GM11168 (cell line): ENCODE measurements at regions not wholly inside any gene's neighbourhood (a gene's known extent, or its start where the extent isn't known, plus 50 kb on each side); places are given as distances from the start of the nearest gene placed in this dataset.
"Not testable (repeated sequence)": the region's sequence is repeated elsewhere in the genome, so short reads cannot be mapped to it uniquely, and the experiment has no call there.

ENCODE experiments used
- in situ Hi-C: fragments of 300-500 bp; cut with MboI; formaldehyde crosslinking; loops from one replicate; pipeline ENCODE4 v1.12.0; 2022; ENCODE audit warnings: low sequenced_read_pairs; ENCODE audit not compliant: unreplicated experiment

DNA sequence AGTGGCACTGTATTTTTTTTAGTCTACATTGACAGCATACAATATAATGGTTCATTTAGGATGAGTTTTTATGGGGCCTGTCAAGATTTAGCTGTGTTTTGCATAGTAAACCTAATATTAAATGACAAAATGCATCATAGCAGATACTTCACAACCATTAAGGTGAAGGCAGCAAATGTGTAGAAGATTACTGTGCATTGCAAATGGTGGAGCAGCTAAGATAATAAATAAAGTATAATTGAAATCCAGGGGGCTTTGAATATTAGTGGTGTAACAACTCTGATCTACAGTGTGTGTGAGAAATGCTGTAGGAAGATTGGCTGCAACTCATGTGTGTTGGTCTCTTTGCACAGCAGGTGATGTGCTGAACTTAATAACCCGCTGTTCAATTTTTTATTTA is 801.9 kb upstream of the CITED2 start:
- in situ Hi-C loops: no loop called here

DNA sequence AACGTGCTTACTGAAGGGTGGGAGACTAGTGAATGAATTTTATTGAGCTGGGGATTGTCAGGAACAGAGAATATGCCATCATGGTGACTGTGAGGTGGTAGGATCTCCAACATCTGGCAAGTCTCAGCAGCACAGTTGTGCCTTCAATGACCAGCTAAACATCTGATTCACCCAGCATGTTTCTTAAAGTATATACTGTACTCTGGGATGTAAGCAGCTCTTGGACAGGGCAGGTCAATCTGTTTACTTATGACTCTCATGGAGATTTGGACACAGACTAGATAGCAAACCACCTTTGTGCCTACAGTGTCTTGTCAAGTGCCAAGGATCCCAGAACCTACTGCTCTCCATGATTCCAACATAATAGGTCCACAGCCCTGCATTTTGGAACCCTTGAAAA is 801.0 kb upstream of the CITED2 start:
- in situ Hi-C loops: no loop called here

DNA sequence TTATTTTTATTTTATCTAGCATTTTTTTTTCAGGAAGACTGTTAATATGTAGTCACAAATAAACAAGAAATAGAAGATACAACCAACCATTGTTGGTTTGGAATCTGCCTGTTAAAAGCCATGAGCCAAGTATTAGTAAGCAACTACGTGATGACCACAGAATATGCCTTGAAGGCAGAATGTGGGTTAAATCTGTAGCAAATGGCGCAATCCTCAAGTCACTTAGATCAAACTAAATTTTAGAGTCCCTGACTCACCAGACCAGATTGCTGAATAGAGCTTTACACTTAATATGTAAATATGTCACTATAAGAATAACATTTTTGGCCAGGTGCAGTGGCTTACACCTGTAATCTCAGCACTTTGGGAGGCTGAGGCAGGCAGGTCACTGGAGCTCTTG is 800.1 kb upstream of the CITED2 start:
- in situ Hi-C loops: no loop called here

DNA sequence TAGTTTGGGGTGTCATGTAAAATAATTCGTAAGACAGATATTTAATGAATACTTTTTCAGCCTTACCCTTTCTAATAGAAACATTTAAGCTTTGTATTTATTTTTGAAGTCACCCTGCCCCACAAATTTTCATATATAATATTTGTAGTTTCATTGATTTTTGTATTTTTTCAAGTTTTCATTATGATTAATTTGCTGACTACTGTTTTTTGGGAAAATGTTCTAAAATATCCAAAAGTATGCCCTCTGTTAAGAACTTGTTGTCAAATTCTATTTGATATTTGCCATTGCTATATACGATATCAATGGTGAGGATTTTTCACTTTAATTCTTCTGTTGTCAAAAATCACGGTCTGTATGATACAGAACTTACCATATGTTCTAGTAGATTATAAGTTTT is 793.9 kb upstream of the CITED2 start:
- in situ Hi-C loops: no loop called here

- in situ Hi-C loops: no loop called here
These were observed 786.5 kb upstream of the CITED2 start for GRCh38 chr6:140160909-140161308.

- in situ Hi-C loops: no loop called here
These were observed 786.0 kb upstream of the CITED2 start for GRCh38 chr6:140160494-140160893.

- in situ Hi-C loops: no loop called here
These were observed 781.7 kb upstream of the CITED2 start for GRCh38 chr6:140156131-140156530.

- in situ Hi-C loops: no loop called here
These were observed 781.1 kb upstream of the CITED2 start for GRCh38 chr6:140155451-140156126.

DNA sequence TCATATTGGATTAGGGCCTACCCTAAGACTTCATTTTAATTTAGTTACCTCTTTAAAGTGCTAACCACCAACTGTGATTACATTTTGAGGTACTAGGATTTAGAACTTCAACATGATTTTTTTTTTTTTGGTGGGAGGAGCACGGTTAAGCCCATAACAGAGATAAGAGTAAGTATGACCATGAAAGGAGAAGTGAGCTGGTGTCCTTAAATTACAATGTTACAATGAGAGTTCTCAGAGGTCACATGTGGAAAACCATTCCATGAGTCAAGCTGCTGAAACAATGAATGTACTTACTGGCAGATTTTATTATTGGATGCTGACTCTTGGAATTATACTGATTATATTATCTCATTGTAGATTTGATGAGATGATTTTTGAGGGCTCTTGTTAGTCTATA is 779.3 kb upstream of the CITED2 start:
- in situ Hi-C loops: no loop called here

- in situ Hi-C loops: not testable (repeated sequence)
These were observed 773.7 kb upstream of the CITED2 start for GRCh38 chr6:140147825-140148814.

DNA sequence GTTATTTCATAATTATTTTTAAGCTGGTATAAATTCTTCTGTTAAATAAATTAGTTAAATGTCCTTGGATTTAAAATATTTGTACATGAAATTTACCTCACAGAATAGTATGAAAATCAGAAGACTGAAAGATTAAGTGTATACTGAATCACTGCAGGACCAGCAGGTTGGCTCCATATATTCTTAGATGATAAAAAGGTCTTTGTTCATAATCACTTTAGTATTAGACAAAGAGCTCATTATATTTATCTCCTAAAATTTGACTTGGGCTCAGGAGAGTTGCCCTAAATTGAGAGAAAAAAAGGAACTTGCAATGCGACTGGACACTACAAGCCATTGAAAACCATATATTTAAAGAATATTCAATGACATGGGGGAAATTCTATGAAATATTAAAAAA is 766.4 kb upstream of the CITED2 start:
- in situ Hi-C loops: no loop called here

DNA sequence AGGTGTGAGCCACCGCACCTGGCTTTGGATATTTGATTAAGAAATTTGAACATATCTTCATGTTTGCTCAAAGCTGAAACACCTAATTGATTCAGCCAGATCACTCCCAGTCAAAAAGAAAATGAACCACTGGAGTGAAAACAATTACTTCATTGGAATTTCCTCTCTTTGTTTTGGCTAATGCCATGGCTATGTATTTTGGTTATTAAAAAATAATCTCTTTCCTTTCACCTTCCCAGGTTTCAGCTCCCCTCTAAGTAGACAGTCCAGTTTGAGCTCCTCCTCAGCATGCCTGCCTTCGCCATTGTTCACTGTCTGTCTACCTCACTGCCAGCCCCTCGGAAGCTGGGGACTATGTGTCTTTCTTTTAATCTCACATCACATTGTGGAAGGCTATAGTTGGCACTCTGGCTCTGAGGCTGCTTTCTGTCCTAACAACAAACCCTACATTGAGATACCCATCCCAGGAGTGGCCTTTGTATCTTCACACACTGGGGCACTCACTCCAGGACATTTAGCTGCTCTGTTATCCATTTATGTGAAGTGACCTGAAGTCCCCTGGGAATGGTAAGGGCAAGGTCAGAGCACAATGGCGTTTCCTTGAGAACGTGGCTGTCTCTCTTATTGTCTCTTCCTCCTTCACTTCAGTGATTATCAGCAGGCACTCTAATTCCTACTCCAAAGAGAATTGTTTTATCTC is 764.0 kb upstream of the CITED2 start:
- in situ Hi-C loops: no loop called here

DNA sequence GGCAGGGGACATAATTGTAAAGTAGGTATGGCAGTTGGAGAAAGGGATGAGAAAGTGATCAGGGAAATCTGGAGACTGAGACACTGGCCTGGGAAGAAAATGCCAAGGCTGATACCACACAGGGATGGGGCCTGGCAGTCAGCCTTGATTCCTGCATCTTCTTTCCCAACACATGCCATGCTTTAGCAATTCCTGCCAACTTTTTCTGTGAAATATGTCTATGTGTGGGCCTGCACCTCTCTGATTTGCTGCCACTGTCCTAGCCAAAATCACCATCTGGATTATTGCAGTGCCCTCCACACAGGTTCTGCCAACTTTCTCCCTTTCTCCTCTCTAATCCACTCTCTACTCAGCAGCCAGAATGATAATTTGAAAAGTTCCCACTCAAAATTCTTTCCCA is 759.8 kb upstream of the CITED2 start:
- in situ Hi-C loops: no loop called here

GRCh38 chr6:140130074-140130473 is 755.6 kb upstream of the CITED2 start:
- in situ Hi-C loops: no loop called here

DNA sequence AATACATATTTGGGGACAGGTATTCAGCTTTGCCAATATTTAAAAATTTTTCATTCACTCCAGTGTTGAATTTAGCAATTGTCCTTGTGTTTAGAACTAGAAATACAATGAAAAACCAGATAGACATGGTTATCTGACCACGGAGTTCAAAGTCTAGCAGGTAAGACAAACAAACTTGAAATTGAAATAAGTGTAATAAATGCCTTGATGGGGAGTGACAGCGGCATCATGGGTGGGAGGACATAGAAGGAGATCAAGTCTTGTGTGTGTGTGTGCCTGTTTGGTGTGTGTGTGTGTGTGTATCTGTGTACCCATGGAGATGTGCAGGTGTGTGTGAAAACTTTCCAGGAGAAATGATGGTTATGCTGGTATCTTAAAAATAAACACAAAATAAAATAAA is 750.0 kb upstream of the CITED2 start:
- in situ Hi-C loops: no loop called here

GRCh38 chr6:140108167-140108566 is 733.7 kb upstream of the CITED2 start:
- in situ Hi-C loops: no loop called here

DNA sequence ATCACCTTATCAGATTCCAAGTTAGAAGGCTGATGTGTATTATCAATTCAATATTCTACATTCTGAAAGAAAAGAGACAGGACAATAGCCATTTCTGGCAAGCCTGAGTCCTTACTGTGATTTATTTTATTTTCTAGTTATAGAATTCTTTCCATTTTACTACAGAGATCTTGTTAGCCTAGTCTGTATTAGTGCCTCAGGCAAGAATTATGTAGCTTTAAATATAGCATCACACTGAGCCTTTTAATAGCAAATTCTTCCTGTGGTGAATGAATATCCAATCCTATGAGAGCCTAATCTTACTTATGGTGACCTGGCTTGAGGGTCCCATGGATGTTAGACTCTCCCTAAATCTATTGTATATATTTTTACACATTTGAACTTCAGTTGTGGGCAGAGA is 732.8 kb upstream of the CITED2 start:
- in situ Hi-C loops: no loop called here

GRCh38 chr6:140105857-140106256 is 731.4 kb upstream of the CITED2 start:
- in situ Hi-C loops: no loop called here

- in situ Hi-C loops: no loop called here
These were observed 730.8 kb upstream of the CITED2 start for GRCh38 chr6:140105241-140105640.

GRCh38 chr6:140101818-140102217 is 727.4 kb upstream of the CITED2 start:
- in situ Hi-C loops: no loop called here

DNA sequence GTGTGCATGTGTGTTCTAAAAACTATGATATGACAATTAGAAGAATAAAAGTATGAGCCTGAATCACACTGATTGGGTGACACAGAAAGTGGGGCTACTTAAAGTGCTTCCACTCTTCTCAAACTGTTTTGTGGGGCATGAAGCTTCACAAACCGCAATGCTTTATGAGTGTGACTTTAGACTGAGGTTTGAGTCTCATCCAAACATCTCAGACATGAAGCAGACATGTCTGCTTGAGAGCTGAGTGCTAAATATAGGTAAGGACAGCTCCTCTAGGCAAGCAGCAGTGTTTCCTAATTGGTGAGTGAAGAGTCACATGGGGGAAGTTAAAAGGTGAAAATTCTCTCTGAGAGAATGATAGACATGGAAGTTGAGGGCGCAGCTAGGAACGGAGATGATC is 726.9 kb upstream of the CITED2 start:
- in situ Hi-C loops: no loop called here
